ENCODE measurements at regions not wholly inside any gene's neighbourhood (a gene's known extent, or its start where the extent isn't known, plus 50 kb on each side); places are given as distances from the start of the nearest gene placed in this dataset.

DNA sequence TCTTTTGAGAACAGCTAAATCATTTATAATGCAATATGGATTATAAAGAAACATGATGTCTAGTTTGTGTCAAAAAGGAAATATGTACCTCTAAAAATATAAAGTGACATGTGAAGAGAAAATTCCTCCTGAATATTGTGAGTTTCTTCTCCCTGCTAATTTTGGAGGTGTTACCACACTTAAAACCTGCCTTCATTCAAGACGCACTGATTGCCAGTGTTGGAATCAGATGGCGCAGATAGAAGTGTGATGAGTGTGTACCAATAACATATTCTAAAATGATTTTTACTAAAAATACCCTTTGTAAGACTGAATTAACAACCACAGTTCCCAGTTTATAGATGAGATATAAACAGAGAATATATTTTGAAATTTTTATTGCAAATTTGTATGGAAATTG, 681.8 kb upstream of the LRATD1 start:
- TF ChIP-seq CTCF (IDR thresholded peaks at IDR 0.05) (no peak), POLR2A (IDR thresholded peaks at IDR 0.05) (no peak), EP300 (IDR thresholded peaks at IDR 0.05) (no peak)

Measured in tibial nerve (tissue), 4 donors.